ENCODE measurements at regions not wholly inside any gene's neighbourhood (a gene's known extent, or its start where the extent isn't known, plus 50 kb on each side); places are given as distances from the start of the nearest gene placed in this dataset.

- WGBS, 2 donors = 79 to 88% methylated on average over 5 of the region's 5 CpGs
- H3K36me3 ChIP-seq = no peaks in the 10 kb centered on the region
- intact Hi-C loops (cut with DNase I) = no loop called here
- no peak overlapping the region for H3K4me3 ChIP-seq (replicated peaks in 1 of 3)
- no peaks in the 10 kb centered on the region for H3K9me3 ChIP-seq
- no peak for DNase-seq
- no peak overlapping the region for H3K27ac ChIP-seq
- no peaks in the 10 kb centered on the region for H3K4me1 ChIP-seq
- H3K27me3 ChIP-seq = no peaks in the 10 kb centered on the region
- TF ChIP-seq POLR2A (IDR thresholded peaks at IDR 0.05) = no peak
- no peak for TF ChIP-seq CTCF (IDR thresholded peaks at IDR 0.05)
Observed at GRCh38 chr17:34765291-34765690, 185.9 kb downstream of the TMEM132E start.

DNA sequence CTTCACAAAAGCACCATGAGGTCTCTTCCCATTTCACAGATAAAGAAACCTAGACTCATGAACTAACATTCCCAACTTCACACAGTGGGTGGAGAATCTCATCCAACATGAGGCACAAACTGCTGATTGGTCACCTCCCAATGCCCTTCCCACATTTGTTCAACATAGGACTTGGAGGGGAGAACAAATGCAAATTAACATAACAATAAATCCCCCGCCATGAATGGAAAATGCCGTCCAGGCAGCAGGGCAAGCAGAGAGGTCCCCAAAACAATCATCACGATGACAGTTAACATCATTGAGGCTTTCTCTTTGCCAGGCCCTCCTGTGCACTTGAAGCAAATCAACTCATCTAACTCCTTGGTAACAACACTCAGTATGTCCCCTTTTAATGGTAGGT, 185.3 kb downstream of the TMEM132E start:
- intact Hi-C loops (cut with DNase I) = no loop called here
- 76 to 77% methylated on average over 3 of the region's 3 CpGs for WGBS, 2 donors
- Histone ChIP-seq H3K36me3 (no peaks in the 10 kb centered on the region), H3K9me3 (no peaks in the 10 kb centered on the region), H3K4me1 (no peaks in the 10 kb centered on the region), H3K4me3 (replicated peaks in 1 of 3) (no peak overlapping the region), H3K27me3 (no peaks in the 10 kb centered on the region), H3K27ac (no peak overlapping the region)
- no peak for DNase-seq
- TF ChIP-seq POLR2A (IDR thresholded peaks at IDR 0.05) (no peak), CTCF (IDR thresholded peaks at IDR 0.05) (no peak)

DNA sequence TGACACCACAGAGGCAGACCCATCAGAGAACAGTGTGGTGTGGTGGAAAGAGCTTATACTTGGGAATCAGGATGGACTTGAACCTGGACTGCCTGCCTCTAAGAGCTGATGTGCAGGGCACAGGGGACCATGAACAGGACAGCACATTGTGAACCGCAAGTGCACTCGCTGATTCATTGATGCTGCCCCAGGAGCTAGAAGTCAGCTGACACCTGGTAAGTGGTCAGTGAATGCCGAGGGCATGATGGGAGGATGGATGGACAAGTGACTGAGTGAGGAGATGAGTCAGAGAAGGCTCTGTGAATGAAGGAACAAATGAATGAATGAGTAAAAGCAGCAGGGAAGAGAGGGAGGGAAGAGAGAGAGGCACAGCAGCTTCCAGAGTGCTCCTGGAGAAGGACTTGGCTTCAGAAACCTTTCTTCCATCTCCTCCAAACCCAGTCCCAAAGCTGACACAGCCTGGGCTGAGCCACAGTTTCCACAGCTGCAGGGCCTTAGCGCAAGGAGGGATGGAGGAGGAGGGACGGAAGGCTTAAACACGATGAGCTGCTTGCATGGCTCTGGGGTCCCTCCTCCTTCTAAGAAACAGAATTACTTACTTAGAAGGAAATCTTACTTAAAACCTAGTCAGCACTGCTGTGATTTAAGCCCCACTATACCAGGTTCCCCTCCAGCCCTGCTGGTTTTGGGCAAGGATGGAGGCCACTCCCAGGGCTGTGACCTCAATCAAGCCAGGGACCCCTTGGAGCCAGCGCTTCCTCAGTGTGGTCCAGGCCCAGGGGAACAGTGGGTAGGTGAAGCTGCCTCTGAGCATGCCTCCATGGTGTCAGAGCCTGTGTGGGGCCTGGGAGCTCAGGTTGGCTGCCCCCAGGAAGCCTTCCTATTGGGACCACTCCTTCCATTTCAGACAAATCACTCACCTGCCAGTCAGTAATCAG, 184.6 kb downstream of the TMEM132E start:
- TF ChIP-seq CTCF (IDR thresholded peaks at IDR 0.05) = no peak
- no peak for TF ChIP-seq POLR2A (IDR thresholded peaks at IDR 0.05)
- WGBS, 2 donors = 72 to 75% methylated on average over 7 of the region's 7 CpGs
- Histone ChIP-seq H3K27ac (no peak overlapping the region), H3K36me3 (no peaks in the 10 kb centered on the region), H3K4me3 (replicated peaks in 1 of 3) (no peak overlapping the region), H3K4me1 (no peaks in the 10 kb centered on the region), H3K27me3 (no peaks in the 10 kb centered on the region), H3K9me3 (no peaks in the 10 kb centered on the region)
- no peak for DNase-seq
- intact Hi-C loops (cut with DNase I) = no loop called here

- WGBS, 2 donors = 65 to 72% methylated on average over 3 of the region's 3 CpGs
- H3K27ac ChIP-seq = no peak overlapping the region
- H3K4me1 ChIP-seq = no peaks in the 10 kb centered on the region
- no peak for TF ChIP-seq POLR2A (IDR thresholded peaks at IDR 0.05)
- H3K27me3 ChIP-seq = no peaks in the 10 kb centered on the region
- H3K4me3 ChIP-seq (replicated peaks in 1 of 3) = no peak overlapping the region
- H3K9me3 ChIP-seq = no peaks in the 10 kb centered on the region
- no peaks in the 10 kb centered on the region for H3K36me3 ChIP-seq
- intact Hi-C loops (cut with DNase I) = no loop called here
- DNase-seq = no peak
Observed at GRCh38 chr17:34762078-34762477, 182.7 kb downstream of the TMEM132E start.

GRCh38 chr17:34761646-34762045, 182.3 kb downstream of the TMEM132E start:
- Histone ChIP-seq H3K4me1 (no peaks in the 10 kb centered on the region), H3K9me3 (no peaks in the 10 kb centered on the region), H3K4me3 (replicated peaks in 1 of 3) (no peak overlapping the region), H3K27me3 (no peaks in the 10 kb centered on the region), H3K27ac (no peak overlapping the region), H3K36me3 (no peaks in the 10 kb centered on the region)
- WGBS, 2 donors = 67 to 69% methylated on average over 4 of the region's 4 CpGs
- no peak for TF ChIP-seq CTCF (IDR thresholded peaks at IDR 0.05)
- TF ChIP-seq POLR2A (IDR thresholded peaks at IDR 0.05) = no peak
- DNase-seq = no peak
- intact Hi-C loops (cut with DNase I) = no loop called here

Measured in thyroid gland (tissue), 4 donors.